Cardiac fibroblast (primary cell): ENCODE measurements at regions not wholly inside any gene's neighbourhood (a gene's known extent, or its start where the extent isn't known, plus 50 kb on each side); places are given as distances from the start of the nearest gene placed in this dataset.

ENCODE experiments used
- DNase-seq, 2 donors: peaks; one replicate each; pipeline versions ENCODE4 v3.0.0 to v3.0.0-alpha.2; 2010; ENCODE audit warnings: low read depth in 2 of 2
- H3K4me3 ChIP-seq, 2 donors: replicated peaks in 1 of 2; 1 replicate in 1 of 2; 2 replicates in 1 of 2; pipeline ENCODE4 v1.5.1; 2011; ENCODE audit warnings: low read depth in 2 of 2, low read length in 2 of 2, mild to moderate bottlenecking in 2 of 2, moderate library complexity in 1 of 2
- CTCF ChIP-seq: IDR thresholded peaks from one replicate; pipeline ENCODE4 v1.5.1; 2011; ENCODE audit warnings: low read depth, mild to moderate bottlenecking, low read length, inconsistent platforms

GRCh38 chr13:109281903-109282635 is 504.3 kb downstream of the IRS2 start:
- no peak for DNase-seq
- no peak for TF ChIP-seq CTCF
- no peak overlapping the region for H3K4me3 ChIP-seq

GRCh38 chr13:109281017-109281902 is 505.1 kb downstream of the IRS2 start:
- DNase-seq = no peak
- TF ChIP-seq CTCF = no peak
- no peak overlapping the region for H3K4me3 ChIP-seq

GRCh38 chr13:109276261-109276660 is 510.1 kb downstream of the IRS2 start:
- no peak for TF ChIP-seq CTCF
- no peak overlapping the region for H3K4me3 ChIP-seq
- no peak for DNase-seq

- peak; percentile 35 for TF ChIP-seq CTCF
- no peak for DNase-seq
- no peak overlapping the region for H3K4me3 ChIP-seq
Observed at GRCh38 chr13:109275852-109276251, 510.5 kb downstream of the IRS2 start.

- H3K4me3 ChIP-seq = no peak overlapping the region
- no peak for DNase-seq
- no peak for TF ChIP-seq CTCF
Observed at GRCh38 chr13:109275139-109275745, 511.1 kb downstream of the IRS2 start.

- peak overlapping the region in 1 of 2 donors; percentile 55 for H3K4me3 ChIP-seq
- DNase-seq = peak; percentile 87 to 93
- TF ChIP-seq CTCF = no peak
Observed at GRCh38 chr13:109274188-109274821, 512.1 kb downstream of the IRS2 start.
